Heart left ventricle (tissue), 16 donors: ENCODE measurements at regions not wholly inside any gene's neighbourhood (a gene's known extent, or its start where the extent isn't known, plus 50 kb on each side); places are given as distances from the start of the nearest gene placed in this dataset.

ENCODE experiments used
- ATAC-seq, 4 donors: fragments of 200-7000 bp; cut with Tn5 transposase; one replicate each; pipeline ENCODE4 v1.9.1; 2020 to 2022; ENCODE audit warnings: moderate library complexity in 4 of 4, mild to moderate bottlenecking in 3 of 4, moderate number of reproducible peaks in 1 of 4
- DNase-seq, 5 donors: peaks; one replicate each; pipeline ENCODE4 v3.0.0-alpha.2; 2020
- H3K27ac ChIP-seq, 12 donors: fragments of 200-600 bp; sonication (generic) in 4 of 12; one replicate each; pipeline versions ENCODE4 v1.5.0 to v1.8.0; 2016 to 2022; ENCODE audit warnings: mild to moderate bottlenecking in 2 of 12
- H3K27me3 ChIP-seq, 9 donors: fragments of 200-600 bp; sonication (generic) in 2 of 9; one replicate each; pipeline versions ENCODE4 v1.5.1 to v1.8.0; 2016 to 2022; ENCODE audit warnings: mild to moderate bottlenecking in 3 of 9
- H3K36me3 ChIP-seq, 9 donors: fragments of 200-600 bp; sonication (generic) in 2 of 9; one replicate each; pipeline versions ENCODE4 v1.5.0 to v1.8.0; 2018 to 2022; ENCODE audit warnings: mild to moderate bottlenecking in 2 of 9
- H3K4me1 ChIP-seq, 12 donors: fragments of 200-600 bp; sonication (generic) in 4 of 12; one replicate each; pipeline versions ENCODE4 v1.5.0 to v1.8.0; 2016 to 2022; ENCODE audit warnings: mild to moderate bottlenecking in 3 of 12
- H3K4me3 ChIP-seq, 12 donors: fragments of 200-600 bp; sonication (generic) in 4 of 12; one replicate each; pipeline versions ENCODE4 v1.5.0 to v1.8.0; 2017 to 2022; ENCODE audit warnings: mild to moderate bottlenecking in 9 of 12, moderate library complexity in 4 of 12
- H3K9me3 ChIP-seq, 12 donors: fragments of 200-600 bp; sonication (generic) in 4 of 12; one replicate each; pipeline versions ENCODE4 v1.5.0 to v1.8.0; 2016 to 2022; ENCODE audit warnings: mild to moderate bottlenecking in 1 of 12
- POLR2A ChIP-seq, 2 donors: fragments of 450-650 bp; IDR thresholded peaks; one replicate each; pipeline ENCODE4 v1.6.1; 2017; ENCODE audit warnings: antibody characterized with exemption in 2 of 2, mild to moderate bottlenecking in 2 of 2, moderate library complexity in 2 of 2
- WGBS, 4 donors: extraction: QIAGEN DNeasy Blood & Tissue Kit in 2 of 4; methylation state at CpG; one replicate each; pipeline versions ENCODE4 v1.1.5 to v1.1.7; 2013 to 2018; 5-methylcytosine and 5-hydroxymethylcytosine counted together
- intact Hi-C, 10 donors: fragments of 100-400 bp; cut with DNase I; formaldehyde crosslinking; loops; one replicate each; pipeline versions ENCODE4 v1.11.1 to v1.14.2; 2022
- TF ChIP-seq, protein P1 (sequence below), 12 donors: fragments of 200-600 bp; sonication (generic) in 4 of 12; IDR thresholded peaks; one replicate each; pipeline versions ENCODE4 v1.5.0 to v1.8.0; 2018 to 2022; ENCODE audit warnings: antibody characterized with exemption in 12 of 12, mild to moderate bottlenecking in 5 of 12
- donor health status: ischemic (EF 13 %, LVEDD 7.1; RV severe dilation, severe dysfunction).
- donor health status: healthy with polysubstance abuse.
- donor health status: DM: no; HTN: yes; CAD: no.
- donor health status: DM: no; HTN: no; CAD: no.
- donor health status: ischemic (EF 25% LVEDD 6.9; RV normal size, moderate dysfunction).
- donor health status: ischemic (EF 25% LVEDD 5.7; RV mildly dilated, moderate dysfunction).
- donor health status: healthy.
- donor health status: DM: yes; HTN: yes; CAD: no.
- donor health status: ischemic (EF 35%, LVEDD 5.7; RV mildly dilated, moderate dysfunction).
- donor health status: nonischemic (EF 11% LVEDD 7.7; RV severe dilation, severe dysfunction).
- donor health status: DM: yes; HTN: yes; CAD: no.
- donor health status: PGD.
- donor health status: ischemic (EF 29% LVEDD 5.4; RV normal size, mild dysfunction).
- donor health status: nonischemic (EF 23%, LVEDD 6.1; RV moderate dilation, normal function).

DNA sequence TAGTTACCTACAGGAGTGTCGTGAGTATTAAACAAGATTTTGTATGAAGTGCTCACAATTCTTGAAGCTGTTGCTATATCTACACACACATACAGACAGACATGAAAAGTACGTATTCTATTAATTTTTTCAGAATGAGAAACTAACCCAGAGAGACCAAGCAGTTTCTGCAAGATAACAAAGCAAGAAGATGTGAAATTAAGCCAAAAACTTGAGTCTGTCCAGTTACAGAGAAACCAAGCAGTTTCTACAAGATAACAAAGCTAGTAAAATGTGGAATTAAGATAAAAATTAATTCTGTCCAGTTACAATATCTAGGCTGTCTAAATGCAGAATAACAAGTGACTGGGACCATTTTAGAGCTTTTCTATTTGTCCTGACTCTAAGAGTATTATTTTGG lies 132.4 kb downstream of the ALG10B start:
- Histone ChIP-seq H3K9me3 (no peaks in the 10 kb centered on the region), H3K4me1 (no peaks in the 10 kb centered on the region), H3K36me3 (no peaks in the 10 kb centered on the region), H3K4me3 (no peak overlapping the region), H3K27me3 (peaks cover 0 to 4% (median 0%) of the 10 kb centered on the region in 9 donors), H3K27ac (no peak overlapping the region)
- 66 to 71% (median 71%) methylated on average over 2 of the region's 2 CpGs for WGBS, 4 donors
- DNase-seq (no peak), ATAC-seq (no peak)
- intact Hi-C loops: no loop called here
- no peak for TF ChIP-seq POLR2A (IDR thresholded peaks at IDR 0.05)
- TF ChIP-seq, protein P1, sequence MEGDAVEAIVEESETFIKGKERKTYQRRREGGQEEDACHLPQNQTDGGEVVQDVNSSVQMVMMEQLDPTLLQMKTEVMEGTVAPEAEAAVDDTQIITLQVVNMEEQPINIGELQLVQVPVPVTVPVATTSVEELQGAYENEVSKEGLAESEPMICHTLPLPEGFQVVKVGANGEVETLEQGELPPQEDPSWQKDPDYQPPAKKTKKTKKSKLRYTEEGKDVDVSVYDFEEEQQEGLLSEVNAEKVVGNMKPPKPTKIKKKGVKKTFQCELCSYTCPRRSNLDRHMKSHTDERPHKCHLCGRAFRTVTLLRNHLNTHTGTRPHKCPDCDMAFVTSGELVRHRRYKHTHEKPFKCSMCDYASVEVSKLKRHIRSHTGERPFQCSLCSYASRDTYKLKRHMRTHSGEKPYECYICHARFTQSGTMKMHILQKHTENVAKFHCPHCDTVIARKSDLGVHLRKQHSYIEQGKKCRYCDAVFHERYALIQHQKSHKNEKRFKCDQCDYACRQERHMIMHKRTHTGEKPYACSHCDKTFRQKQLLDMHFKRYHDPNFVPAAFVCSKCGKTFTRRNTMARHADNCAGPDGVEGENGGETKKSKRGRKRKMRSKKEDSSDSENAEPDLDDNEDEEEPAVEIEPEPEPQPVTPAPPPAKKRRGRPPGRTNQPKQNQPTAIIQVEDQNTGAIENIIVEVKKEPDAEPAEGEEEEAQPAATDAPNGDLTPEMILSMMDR (IDR thresholded peaks at IDR 0.05): no peak

DNA sequence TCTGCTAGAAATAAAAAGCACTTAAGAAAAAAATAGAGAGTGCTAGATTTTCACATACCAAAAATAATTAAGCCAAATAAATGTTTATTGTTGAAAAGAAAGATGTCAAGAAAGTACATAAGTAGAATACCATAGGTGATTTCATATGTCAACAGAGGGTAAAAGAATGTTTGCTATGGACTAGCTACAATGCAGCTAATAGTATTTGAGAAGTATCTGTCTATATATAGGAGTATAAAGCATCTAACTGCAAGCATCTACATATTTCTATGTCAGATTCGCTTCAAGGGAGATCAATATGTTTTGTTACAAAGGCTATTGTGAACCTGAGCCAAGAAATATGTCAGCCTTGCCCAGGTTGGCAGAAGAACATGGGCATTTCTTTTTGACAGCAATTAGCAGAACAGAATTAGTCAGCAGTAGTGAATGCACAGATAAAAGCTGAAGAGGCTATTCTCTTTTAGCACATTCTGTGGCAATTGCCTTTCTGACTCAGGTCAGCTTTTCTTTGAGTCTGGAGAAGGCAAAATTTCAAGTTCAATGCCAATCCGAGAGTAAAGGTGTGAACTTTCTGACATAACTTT lies 140.1 kb downstream of the ALG10B start:
- no peak overlapping the region for H3K27ac ChIP-seq
- TF ChIP-seq, protein P1 (IDR thresholded peaks at IDR 0.05): no peak
- no peak for TF ChIP-seq POLR2A (IDR thresholded peaks at IDR 0.05)
- no peaks in the 10 kb centered on the region for H3K9me3 ChIP-seq
- WGBS, 4 donors: 52 to 61% (median 59%) methylated on average over 2 of the region's 2 CpGs
- H3K36me3 ChIP-seq: no peaks in the 10 kb centered on the region
- no peaks in the 10 kb centered on the region for H3K27me3 ChIP-seq
- intact Hi-C loops: no loop called here
- H3K4me1 ChIP-seq: no peaks in the 10 kb centered on the region
- ATAC-seq (no peak), DNase-seq (no peak)
- H3K4me3 ChIP-seq: no peak overlapping the region

DNA sequence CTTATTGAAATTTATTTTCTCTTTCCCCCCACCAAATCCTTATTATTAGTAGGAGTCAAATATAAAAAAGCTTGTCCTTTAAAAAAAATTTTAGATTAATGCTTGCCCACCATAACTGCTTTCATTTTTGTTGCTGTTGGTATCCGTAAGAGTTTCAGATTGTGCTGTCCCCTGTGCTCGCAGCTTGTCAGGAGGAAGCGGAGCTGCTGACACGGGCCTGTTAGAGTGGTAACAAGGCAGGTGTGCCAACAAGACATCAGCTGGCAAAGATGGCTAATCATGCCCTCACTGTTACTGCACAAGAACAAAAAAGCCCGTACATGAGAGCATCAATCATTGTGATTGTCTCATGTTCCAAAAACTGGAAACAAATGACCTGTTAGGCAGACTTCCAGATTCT lies 148.4 kb downstream of the ALG10B start:
- Histone ChIP-seq H3K27ac (no peak overlapping the region), H3K4me1 (no peaks in the 10 kb centered on the region), H3K9me3 (no peaks in the 10 kb centered on the region), H3K4me3 (no peak overlapping the region), H3K27me3 (no peaks in the 10 kb centered on the region), H3K36me3 (no peaks in the 10 kb centered on the region)
- intact Hi-C loops: no loop called here
- no peak for DNase-seq
- WGBS, 4 donors: 69 to 80% (median 76%) methylated on average over 5 of the region's 5 CpGs
- no peak for ATAC-seq
- TF ChIP-seq, protein P1 (IDR thresholded peaks at IDR 0.05): no peak
- no peak for TF ChIP-seq POLR2A (IDR thresholded peaks at IDR 0.05)

DNA sequence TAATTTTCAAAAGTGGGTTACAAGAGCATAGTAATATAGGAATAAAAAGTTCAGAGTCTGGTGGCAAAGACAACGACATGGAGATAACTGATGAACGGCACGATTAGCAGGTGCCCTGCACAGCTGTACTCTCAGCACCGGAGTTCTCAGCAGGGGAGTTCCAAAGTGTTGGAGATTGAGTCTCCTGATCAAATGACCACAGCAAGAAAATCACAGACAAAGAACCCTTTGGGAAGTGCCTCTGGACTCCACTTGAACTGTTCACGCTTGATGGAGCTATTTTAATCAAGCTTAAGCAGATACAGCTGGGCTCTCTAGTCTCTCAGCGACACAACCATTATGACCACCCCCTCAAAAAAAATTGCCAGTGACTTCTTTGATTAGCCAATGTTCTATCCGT lies 153.1 kb downstream of the ALG10B start:
- TF ChIP-seq, protein P1 (IDR thresholded peaks at IDR 0.05): no peak
- TF ChIP-seq POLR2A (IDR thresholded peaks at IDR 0.05): no peak
- Histone ChIP-seq H3K9me3 (no peaks in the 10 kb centered on the region), H3K36me3 (no peaks in the 10 kb centered on the region), H3K4me1 (no peaks in the 10 kb centered on the region), H3K27ac (no peak overlapping the region), H3K4me3 (no peak overlapping the region), H3K27me3 (no peaks in the 10 kb centered on the region)
- intact Hi-C loops: no loop called here
- no peak for ATAC-seq
- 69 to 74% (median 72%) methylated on average over 7 of the region's 7 CpGs for WGBS, 4 donors
- no peak for DNase-seq
